Activated CD8-positive, alpha-beta memory T cell treated with anti-CD3 and anti-CD28 coated beads, Interleukin-2, amount 10 ng/mL, durations not matched to agents 7 days and 5 days (primary cell): ENCODE measurements at regions not wholly inside any gene's neighbourhood (a gene's known extent, or its start where the extent isn't known, plus 50 kb on each side); places are given as distances from the start of the nearest gene placed in this dataset.

Experiments used
- ATAC-seq: fragments of 150-1000 bp; cut with Tn5 transposase; one replicate; pipeline ENCODE4 v1.10.0; 2021; ENCODE audit warnings: moderate library complexity
- CTCF ChIA-PET: fragments of 350-600 bp; sonication (Branson Sonifier 250); formaldehyde crosslinking; loops from one replicate; lab custom pipeline; 2021; ENCODE audit warnings: antibody characterized with exemption; lab: Charles Lee
- DNase-seq: peaks from one replicate; pipeline ENCODE4 v3.0.0-alpha.2; 2020
- H3K27ac Mint-ChIP-seq: one replicate; pipeline ENCODE4 v1.8.0; 2021; ENCODE audit warnings: mild to moderate bottlenecking, mixed read lengths
- H3K27me3 Mint-ChIP-seq: one replicate; pipeline ENCODE4 v1.8.0; 2021; ENCODE audit warnings: mixed read lengths
- H3K36me3 Mint-ChIP-seq: one replicate; pipeline ENCODE4 v1.8.0; 2021; ENCODE audit warnings: mild to moderate bottlenecking, mixed read lengths
- H3K4me1 Mint-ChIP-seq: one replicate; pipeline ENCODE4 v1.8.0; 2021; ENCODE audit warnings: mixed read lengths
- H3K4me3 Mint-ChIP-seq: one replicate; pipeline ENCODE4 v1.8.0; 2021; ENCODE audit warnings: mild to moderate bottlenecking, moderate library complexity, mixed read lengths
- H3K9me3 Mint-ChIP-seq: one replicate; pipeline ENCODE4 v1.8.0; 2022; ENCODE audit warnings: low read depth, mixed read lengths

DNA sequence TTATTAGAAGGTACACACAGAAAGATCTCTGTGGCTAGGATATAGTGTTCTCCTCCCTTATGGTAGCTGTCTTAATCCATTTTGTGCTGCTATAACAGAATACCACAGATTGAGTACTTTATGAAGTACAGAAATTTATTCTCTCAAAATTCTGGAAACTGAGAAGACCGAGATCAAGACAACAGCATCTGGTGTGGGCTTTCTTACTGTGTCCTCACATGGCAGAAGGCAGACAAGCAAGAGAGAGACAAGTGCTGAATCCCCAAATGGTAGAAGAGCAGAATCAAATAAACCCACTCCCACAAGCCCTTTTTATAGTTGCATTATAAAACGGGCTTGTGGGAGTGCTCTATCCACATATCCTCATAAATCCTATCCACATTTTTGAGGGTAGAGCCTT lies 373.1 kb downstream of the GABRG1 start:
- Mint-ChIP-seq H3K27me3 (no peaks in the 10 kb centered on the region), H3K4me3 (no peak overlapping the region), H3K36me3 (no peaks in the 10 kb centered on the region), H3K27ac (no peak overlapping the region), H3K4me1 (no peaks in the 10 kb centered on the region), H3K9me3 (no peaks in the 10 kb centered on the region)
- DNase-seq (no peak), ATAC-seq (no peak)
- CTCF ChIA-PET = no interaction called here

DNA sequence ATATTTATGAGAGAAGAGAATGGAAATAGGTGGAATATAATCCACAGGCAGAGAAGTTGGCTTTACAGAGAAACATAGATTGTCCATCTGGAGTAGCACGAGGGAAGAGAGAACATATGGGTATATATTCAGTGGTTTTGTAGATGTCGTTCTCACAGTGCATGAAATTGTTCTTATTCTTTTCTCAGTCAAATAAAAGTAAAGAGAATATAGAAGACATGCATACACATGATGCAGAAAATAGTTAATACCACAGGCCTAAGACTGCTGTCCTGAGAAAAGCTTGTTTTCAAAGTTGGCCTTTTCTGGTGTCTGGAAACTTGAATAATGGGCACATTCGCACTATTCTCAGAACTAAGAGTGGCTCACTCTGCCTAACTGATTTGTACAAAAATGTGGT lies 378.1 kb downstream of the GABRG1 start:
- no peaks in the 10 kb centered on the region for H3K27me3 Mint-ChIP-seq
- DNase-seq (no peak), ATAC-seq (no peak)
- no peaks in the 10 kb centered on the region for H3K36me3 Mint-ChIP-seq
- CTCF ChIA-PET = no interaction called here
- no peaks in the 10 kb centered on the region for H3K4me1 Mint-ChIP-seq
- no peak overlapping the region for H3K4me3 Mint-ChIP-seq
- H3K9me3 Mint-ChIP-seq = peaks cover 3% of the 10 kb centered on the region
- no peak overlapping the region for H3K27ac Mint-ChIP-seq

DNA sequence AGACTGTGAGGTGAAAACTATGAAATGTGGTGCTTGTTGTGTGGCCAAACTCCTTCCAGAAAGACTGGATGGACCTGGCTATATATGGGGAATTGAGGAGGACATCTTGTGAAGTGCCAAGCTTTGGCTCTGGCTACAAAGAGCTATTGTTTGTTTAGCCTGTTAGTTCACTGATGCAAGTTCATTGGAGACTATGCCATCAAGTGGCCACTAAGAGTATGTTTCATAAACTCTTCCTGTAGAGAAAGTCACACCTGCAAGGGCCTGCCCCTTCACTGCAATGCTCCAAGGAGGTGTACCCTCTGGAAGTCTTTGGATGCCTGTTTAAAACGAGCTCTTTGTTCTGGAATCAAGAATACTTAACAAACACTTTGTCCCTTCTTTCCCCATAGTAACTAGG lies 382.0 kb downstream of the GABRG1 start:
- H3K4me3 Mint-ChIP-seq = no peak overlapping the region
- H3K4me1 Mint-ChIP-seq = no peaks in the 10 kb centered on the region
- ATAC-seq (no peak), DNase-seq (no peak)
- CTCF ChIA-PET = no interaction called here
- no peaks in the 10 kb centered on the region for H3K36me3 Mint-ChIP-seq
- H3K27ac Mint-ChIP-seq = no peak overlapping the region
- no peaks in the 10 kb centered on the region for H3K27me3 Mint-ChIP-seq
- H3K9me3 Mint-ChIP-seq = peaks cover 9% of the 10 kb centered on the region

DNA sequence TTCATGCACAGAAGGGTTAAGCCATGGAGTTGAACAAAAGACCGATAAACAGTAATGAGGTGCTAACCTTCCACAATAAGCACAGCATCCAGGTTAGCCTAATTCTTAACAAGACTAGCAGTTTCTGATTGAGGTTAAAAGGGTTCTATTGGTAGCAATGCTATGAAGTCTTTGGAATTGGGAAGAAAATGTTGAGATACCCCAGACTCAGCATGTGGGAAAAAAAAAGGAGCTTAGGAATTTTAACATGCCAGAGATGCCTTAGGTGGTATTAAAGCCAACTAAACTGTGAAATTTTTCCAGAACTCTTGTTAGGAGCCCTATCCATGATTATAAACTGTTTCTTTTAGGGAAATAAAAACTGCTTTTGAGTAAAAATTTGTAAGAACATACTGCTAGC lies 391.7 kb downstream of the GABRG1 start:
- CTCF ChIA-PET = no interaction called here
- H3K36me3 Mint-ChIP-seq = no peaks in the 10 kb centered on the region
- H3K4me1 Mint-ChIP-seq = no peaks in the 10 kb centered on the region
- H3K27me3 Mint-ChIP-seq = no peaks in the 10 kb centered on the region
- DNase-seq (no peak), ATAC-seq (no peak)
- H3K9me3 Mint-ChIP-seq = peaks cover 10% of the 10 kb centered on the region
- no peak overlapping the region for H3K27ac Mint-ChIP-seq
- H3K4me3 Mint-ChIP-seq = no peak overlapping the region

DNA sequence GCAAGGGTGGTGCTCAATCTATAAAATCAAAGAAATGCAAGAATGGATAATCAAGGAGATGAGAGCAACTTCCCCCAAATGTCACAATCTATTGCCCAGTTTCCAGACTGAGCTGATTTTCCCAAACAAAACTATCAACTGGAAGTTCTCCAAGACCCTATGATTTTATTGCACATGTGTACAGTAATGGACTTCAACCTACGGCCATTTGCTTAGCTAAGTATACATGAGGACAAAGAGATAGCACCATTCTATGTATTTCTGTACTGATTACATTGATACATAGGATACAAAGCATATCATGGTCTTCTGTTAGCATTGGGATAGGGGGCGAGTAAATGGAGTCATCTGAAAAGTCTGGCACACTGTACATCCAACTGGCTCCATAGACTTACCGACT lies 407.8 kb downstream of the GABRG1 start:
- no peaks in the 10 kb centered on the region for H3K4me1 Mint-ChIP-seq
- ATAC-seq (no peak), DNase-seq (no peak)
- no peaks in the 10 kb centered on the region for H3K36me3 Mint-ChIP-seq
- CTCF ChIA-PET = no interaction called here
- no peak overlapping the region for H3K4me3 Mint-ChIP-seq
- no peak overlapping the region for H3K27ac Mint-ChIP-seq
- no peaks in the 10 kb centered on the region for H3K27me3 Mint-ChIP-seq
- peaks cover 12% of the 10 kb centered on the region for H3K9me3 Mint-ChIP-seq

DNA sequence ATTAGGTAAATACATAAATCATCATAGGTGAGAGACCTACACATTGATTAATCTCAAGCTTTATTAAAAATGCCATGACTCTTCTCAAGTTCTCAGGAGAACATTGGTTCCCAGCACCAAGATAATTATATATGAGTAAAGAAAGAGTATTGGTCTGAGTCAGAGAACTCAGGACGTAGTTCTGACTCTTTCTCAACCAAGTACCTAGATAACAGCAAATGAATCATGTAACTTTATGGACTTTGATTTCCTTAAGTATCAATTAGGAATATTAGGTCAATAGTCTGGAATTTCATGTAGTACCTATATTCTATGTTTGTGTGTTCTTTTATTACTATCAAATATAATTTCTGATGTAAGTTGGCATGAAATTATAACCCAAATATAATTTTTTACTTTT lies 409.9 kb downstream of the GABRG1 start:
- H3K36me3 Mint-ChIP-seq = no peaks in the 10 kb centered on the region
- no peaks in the 10 kb centered on the region for H3K27me3 Mint-ChIP-seq
- H3K4me1 Mint-ChIP-seq = no peaks in the 10 kb centered on the region
- DNase-seq (no peak), ATAC-seq (no peak)
- CTCF ChIA-PET = no interaction called here
- H3K4me3 Mint-ChIP-seq = no peak overlapping the region
- no peak overlapping the region for H3K27ac Mint-ChIP-seq
- peaks cover 12% of the 10 kb centered on the region for H3K9me3 Mint-ChIP-seq

DNA sequence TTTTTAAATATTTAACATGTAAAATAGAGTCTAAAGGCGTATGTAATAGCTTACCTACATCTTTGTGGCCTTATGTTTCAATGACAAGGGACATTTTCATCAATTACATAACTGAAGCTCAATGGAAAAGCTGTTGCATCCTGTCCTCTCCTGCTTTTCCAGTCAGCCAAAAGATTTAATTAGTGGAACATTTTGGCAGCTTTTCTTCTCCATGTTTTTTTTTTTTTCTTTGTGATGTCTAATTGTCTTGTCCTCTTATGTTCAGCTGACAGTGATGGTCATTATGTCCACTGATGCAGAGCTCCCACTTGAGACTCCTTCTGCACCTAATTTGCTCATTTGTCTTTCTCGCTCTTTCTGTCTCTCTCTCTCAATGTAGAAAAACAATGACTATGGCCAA lies 422.2 kb downstream of the GABRG1 start:
- Mint-ChIP-seq H3K4me3 (no peak overlapping the region), H3K9me3 (peaks cover 8% of the 10 kb centered on the region), H3K27me3 (no peaks in the 10 kb centered on the region), H3K36me3 (no peaks in the 10 kb centered on the region), H3K4me1 (no peaks in the 10 kb centered on the region), H3K27ac (no peak overlapping the region)
- DNase-seq = no peak
- CTCF ChIA-PET = no interaction called here
- ATAC-seq = no peak

DNA sequence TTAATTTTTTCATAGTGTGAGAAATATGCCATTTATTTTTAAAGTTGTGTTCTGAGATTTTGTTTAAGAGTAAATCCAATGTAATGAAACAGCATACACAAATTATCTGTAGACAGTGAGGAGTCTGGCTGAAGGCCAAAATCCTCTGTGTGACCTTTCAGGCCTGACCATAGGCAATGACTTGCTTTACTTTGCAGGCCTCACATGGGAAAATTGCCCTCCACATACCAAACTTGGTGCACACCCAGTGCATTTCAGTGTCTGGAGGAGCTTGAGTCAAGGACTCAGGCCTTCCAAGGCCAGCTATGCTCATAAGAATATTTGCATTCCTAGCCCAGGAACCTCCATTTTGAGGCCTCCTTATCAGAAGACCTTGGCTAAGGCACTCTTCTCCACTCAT lies 430.1 kb downstream of the GABRG1 start:
- DNase-seq (no peak), ATAC-seq (no peak)
- Mint-ChIP-seq H3K27ac (no peak overlapping the region), H3K27me3 (no peaks in the 10 kb centered on the region), H3K36me3 (no peaks in the 10 kb centered on the region), H3K4me1 (no peaks in the 10 kb centered on the region), H3K9me3 (peaks cover 12% of the 10 kb centered on the region), H3K4me3 (no peak overlapping the region)
- CTCF ChIA-PET = no interaction called here

DNA sequence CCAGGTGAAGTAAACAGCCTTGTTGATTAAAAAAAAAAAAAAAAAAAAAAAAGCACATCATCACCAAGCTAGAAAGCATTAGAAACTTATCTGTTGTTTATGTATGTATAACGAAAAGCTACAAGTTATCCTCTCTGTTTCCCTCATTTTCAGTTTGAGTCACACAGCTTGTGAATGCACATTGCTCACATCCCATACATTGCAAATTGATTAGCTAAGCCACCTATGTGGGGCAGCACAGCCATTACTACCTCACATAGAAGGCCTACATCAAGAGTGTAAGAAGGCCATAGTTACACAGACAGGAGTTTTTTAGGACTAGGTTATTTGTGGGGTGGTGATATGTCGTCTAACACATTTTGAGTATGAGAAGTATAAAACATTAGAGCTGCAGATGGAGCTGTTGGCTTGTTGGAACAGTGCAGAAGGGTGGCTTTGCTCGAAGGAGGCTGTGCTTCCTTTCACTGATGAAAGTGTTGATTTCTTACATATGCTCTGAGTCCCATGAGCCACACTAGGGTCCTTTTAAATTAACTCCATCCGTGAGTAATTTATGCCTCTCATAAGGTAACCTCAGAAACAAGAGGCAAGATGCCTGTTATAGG lies 431.6 kb downstream of the GABRG1 start:
- Mint-ChIP-seq H3K4me3 (no peak overlapping the region), H3K27ac (no peak overlapping the region), H3K27me3 (no peaks in the 10 kb centered on the region), H3K36me3 (no peaks in the 10 kb centered on the region), H3K4me1 (no peaks in the 10 kb centered on the region), H3K9me3 (peaks cover 12% of the 10 kb centered on the region)
- DNase-seq = no peak
- no peak for ATAC-seq
- CTCF ChIA-PET = interaction anchor here (0.7 kb wide), 1 partner anchor 95 kb away, joined by 3 read pairs; no protein-coding TSS in a partner anchor

DNA sequence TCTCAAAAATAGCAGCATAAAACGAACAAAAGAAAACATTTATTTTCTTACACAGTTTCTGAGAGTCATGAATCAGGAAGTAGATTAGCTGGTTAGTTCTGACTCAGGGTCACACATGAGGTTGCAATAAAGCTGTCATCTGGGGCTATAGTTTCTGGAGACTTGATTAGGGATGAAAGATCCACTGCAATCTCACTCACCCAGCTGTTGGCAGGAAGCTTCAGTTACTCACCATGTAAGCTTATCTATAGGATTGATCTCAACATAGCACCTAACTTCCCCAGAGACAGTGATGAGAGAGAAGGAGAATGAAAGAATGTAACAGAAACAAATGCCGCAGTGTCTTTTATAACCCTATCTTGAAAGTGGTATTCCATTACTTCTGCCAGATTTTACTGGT lies 435.5 kb downstream of the GABRG1 start:
- Mint-ChIP-seq H3K4me3 (no peak overlapping the region), H3K36me3 (no peaks in the 10 kb centered on the region), H3K27ac (no peak overlapping the region), H3K4me1 (no peaks in the 10 kb centered on the region), H3K9me3 (peaks cover 15% of the 10 kb centered on the region), H3K27me3 (no peaks in the 10 kb centered on the region)
- CTCF ChIA-PET = no interaction called here
- ATAC-seq (no peak), DNase-seq (no peak)

DNA sequence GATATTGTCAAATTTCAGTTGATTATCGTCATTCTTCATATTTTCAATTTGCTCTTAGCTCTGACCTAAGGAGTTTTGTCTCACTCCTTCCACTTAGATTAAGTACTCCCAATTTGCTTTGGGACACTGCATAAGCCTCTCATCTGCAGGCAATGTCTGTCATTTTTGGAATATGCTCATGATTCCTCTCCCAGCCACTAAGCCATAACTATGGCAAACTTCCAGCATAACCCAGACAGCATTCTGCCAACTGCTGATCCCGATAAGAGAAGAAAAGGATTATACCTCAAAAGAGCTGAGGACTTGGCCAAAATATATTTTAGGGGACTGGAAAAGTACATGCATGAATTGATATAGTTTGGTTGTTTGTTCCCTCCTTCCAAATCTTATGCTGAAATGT lies 444.4 kb downstream of the GABRG1 start:
- no peaks in the 10 kb centered on the region for H3K36me3 Mint-ChIP-seq
- CTCF ChIA-PET = no interaction called here
- H3K27ac Mint-ChIP-seq = no peak overlapping the region
- H3K9me3 Mint-ChIP-seq = peaks cover 13% of the 10 kb centered on the region
- no peak for ATAC-seq
- no peaks in the 10 kb centered on the region for H3K4me1 Mint-ChIP-seq
- DNase-seq = no peak
- no peak overlapping the region for H3K4me3 Mint-ChIP-seq
- H3K27me3 Mint-ChIP-seq = no peaks in the 10 kb centered on the region

DNA sequence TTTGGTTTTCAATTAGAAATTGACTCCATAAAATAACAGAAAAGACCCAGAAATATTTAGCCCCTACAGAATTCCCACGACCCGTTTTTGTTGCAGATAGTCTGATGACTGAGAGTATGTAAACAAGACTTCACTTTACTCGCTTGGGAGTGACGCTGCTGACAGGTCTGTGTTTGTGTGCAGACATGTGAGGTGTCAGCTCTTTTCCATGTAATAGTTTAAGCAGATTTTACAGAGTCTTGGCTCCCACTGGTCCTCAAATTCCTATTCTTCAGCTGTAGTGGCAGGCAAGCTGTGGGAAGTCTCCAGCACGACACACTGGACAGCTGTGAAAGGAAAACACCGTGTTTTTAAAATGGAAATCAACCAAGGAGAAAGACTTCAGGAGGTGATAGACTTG lies 455.7 kb downstream of the GABRG1 start:
- DNase-seq (no peak), ATAC-seq (no peak)
- Mint-ChIP-seq H3K4me3 (no peak overlapping the region), H3K27me3 (no peaks in the 10 kb centered on the region), H3K4me1 (no peaks in the 10 kb centered on the region), H3K36me3 (no peaks in the 10 kb centered on the region), H3K9me3 (peaks cover 6% of the 10 kb centered on the region), H3K27ac (no peak overlapping the region)
- CTCF ChIA-PET = no interaction called here

DNA sequence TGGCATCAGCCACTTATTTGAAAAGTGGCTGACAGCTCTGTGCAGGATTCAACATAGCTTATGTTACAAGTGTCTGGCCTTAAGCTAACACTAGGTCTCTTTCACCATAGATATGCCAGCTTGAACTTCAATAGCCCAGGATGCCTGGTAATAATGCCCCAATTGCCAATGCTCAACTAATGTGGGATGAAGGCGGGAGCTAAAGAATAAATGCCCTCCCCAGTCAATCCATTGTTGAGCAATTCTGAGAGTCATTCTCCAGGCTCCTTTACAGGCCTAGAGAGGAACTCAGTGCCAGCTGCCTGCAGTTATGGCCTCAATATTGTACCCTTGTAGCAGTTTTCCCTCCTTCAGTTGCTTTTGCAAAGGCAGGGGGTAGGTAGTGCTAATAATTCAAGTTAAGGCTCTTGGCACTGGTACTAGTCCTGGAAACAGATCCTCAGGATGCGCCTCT lies 460.2 kb downstream of the GABRG1 start:
- H3K27ac Mint-ChIP-seq = no peak overlapping the region
- CTCF ChIA-PET = no interaction called here
- no peaks in the 10 kb centered on the region for H3K4me1 Mint-ChIP-seq
- ATAC-seq (no peak), DNase-seq (no peak)
- no peaks in the 10 kb centered on the region for H3K36me3 Mint-ChIP-seq
- no peak overlapping the region for H3K4me3 Mint-ChIP-seq
- H3K9me3 Mint-ChIP-seq = peaks cover 4% of the 10 kb centered on the region
- no peaks in the 10 kb centered on the region for H3K27me3 Mint-ChIP-seq

DNA sequence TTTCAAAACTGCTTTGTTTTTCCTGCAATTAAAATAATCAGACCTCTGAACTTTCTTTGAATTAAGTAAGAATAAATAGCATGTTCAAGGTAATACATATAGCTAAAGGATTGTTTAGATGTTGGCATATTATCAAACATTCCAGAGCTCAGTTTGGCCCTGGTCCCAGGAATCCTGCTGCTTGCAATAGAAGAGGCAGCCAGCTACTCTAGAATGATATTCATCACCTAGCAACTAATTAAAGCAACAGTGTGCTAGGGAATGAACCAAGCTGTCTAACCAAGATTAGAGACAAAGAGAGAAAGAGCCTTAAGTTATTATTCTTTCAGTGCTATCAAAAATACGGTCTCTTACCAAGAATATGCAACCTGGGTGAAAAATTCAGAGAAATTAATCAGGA lies 460.9 kb downstream of the GABRG1 start:
- CTCF ChIA-PET = no interaction called here
- no peaks in the 10 kb centered on the region for H3K27me3 Mint-ChIP-seq
- no peak for ATAC-seq

DNA sequence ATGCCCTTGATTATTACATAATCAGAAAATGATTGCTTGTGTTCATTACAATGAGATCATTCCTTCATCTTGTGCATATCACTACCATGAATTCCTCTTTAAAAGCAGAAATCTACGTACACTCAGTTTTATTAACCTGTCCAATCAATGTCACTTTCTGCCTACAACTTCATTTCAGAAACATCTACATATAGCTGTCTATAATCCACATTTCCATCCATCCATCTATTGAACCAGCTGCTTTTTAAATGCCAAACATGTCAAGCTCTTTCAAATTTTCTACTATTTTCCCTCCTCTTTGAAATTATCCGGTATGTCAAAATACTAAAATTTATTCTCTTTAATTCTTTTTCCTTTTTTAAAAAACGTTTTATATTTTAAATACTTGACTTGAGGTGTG lies 462.0 kb downstream of the GABRG1 start:
- Mint-ChIP-seq H3K9me3 (peaks cover 2% of the 10 kb centered on the region), H3K4me1 (no peaks in the 10 kb centered on the region), H3K36me3 (no peaks in the 10 kb centered on the region), H3K27ac (no peak overlapping the region), H3K4me3 (no peak overlapping the region), H3K27me3 (no peaks in the 10 kb centered on the region)
- CTCF ChIA-PET = no interaction called here
- ATAC-seq = no peak
- DNase-seq = no peak

More for the DNA sequence above, 460.9 kb downstream of the GABRG1 start:
- Mint-ChIP-seq H3K4me3 (no peak overlapping the region), H3K36me3 (no peaks in the 10 kb centered on the region), H3K4me1 (no peaks in the 10 kb centered on the region), H3K27ac (no peak overlapping the region), H3K9me3 (peaks cover 3% of the 10 kb centered on the region)
- DNase-seq = no peak
